RWPE1 (cell line): ENCODE measurements at regions not wholly inside any gene's neighbourhood (a gene's known extent, or its start where the extent isn't known, plus 50 kb on each side); places are given as distances from the start of the nearest gene placed in this dataset.
A peak's percentile ranks its signal among the peaks of the same experiment; 100 is the strongest.
"Not testable (repeated sequence)": the region's sequence is repeated elsewhere in the genome, so short reads cannot be mapped to it uniquely, and the experiment has no call there.

Experiments
- CTCF ChIA-PET: fragments of 350-600 bp; sonication (Branson Sonifier 250); formaldehyde crosslinking; extraction: SDS; loops from one replicate; lab custom pipeline; 2021; lab: Yijun Ruan, JAX
- POLR2A ChIA-PET: fragments of 400-600 bp; formaldehyde crosslinking; extraction: SDS; loops from one replicate; lab custom pipeline; 2020; ENCODE audit warnings: antibody characterized with exemption; ENCODE audit not compliant: low non-redundant PET; lab: Yijun Ruan, JAX
- DNase-seq: peaks from one replicate; pipeline ENCODE4 v3.0.0; 2012; ENCODE audit warnings: low spot score
- H3K27ac ChIP-seq: fragments of 450-650 bp; 2 replicates; pipeline ENCODE4 v1.5.1; 2017
- TF ChIP-seq, protein P1 (sequence below): fragments of 450-650 bp; conservative IDR thresholded peaks from 2 replicates; pipeline ENCODE4 v1.5.1; 2017; ENCODE audit warnings: low read depth, mild to moderate bottlenecking

DNA sequence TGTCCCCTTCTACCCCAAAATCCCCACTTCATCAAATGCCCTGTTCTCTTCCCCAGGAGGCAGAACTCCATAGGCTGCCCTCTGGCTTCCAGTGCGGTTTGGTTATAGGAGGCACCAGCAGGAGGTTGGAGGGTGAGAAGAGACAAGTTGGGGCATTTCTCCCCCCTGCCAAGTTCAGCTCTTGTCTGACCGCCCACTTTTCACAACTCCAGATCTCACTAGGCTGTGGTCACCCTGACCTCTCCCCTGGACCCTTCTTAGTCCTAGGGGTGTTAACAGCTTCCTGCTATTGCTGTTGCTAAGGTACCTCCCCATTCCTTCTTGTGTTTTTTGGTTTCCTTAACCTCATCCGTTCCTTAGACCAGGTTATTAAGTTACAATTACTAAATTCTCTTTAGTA lies 95.1 kb downstream of the FOXD4L6 start:
- POLR2A ChIA-PET, H3K27ac ChIP-seq, DNase-seq, CTCF ChIA-PET: not testable (repeated sequence)

DNA sequence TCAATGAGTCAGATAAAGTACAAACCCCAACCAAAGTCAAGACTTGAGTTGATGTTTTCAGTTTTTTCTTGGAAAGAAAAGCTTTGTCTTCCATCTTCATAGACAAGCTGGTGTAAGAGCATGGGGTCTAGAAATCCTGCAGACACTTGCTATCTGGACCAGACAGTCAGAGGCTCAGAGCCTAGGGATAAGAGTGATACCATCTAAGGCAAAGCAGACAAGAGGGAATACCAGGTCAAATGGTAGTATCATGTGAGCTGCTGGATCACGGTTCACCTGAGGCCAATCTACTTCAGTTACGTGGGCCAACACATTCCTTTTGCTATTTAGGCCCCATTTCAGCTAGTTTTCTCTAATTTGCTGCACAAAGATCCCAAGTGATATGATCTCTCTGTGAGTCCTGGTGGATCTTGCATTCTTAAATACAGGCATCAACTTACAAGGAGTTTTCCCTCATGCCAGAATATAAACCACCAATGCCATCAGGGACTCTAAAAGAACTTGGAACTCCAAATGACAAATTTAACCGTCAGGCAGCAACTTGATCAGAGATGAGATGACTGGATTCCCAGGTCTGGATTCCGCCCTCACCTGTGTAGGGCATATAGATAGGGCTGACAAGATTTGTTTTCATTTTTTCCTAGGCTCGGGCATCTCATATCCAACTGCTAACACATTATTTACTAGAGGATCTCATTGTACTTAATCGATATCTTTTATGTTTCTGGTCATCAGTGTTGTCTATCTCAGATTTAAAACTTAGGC lies 101.4 kb downstream of the FOXD4L6 start:
- POLR2A ChIA-PET, CTCF ChIA-PET, DNase-seq, H3K27ac ChIP-seq: not testable (repeated sequence)

DNA sequence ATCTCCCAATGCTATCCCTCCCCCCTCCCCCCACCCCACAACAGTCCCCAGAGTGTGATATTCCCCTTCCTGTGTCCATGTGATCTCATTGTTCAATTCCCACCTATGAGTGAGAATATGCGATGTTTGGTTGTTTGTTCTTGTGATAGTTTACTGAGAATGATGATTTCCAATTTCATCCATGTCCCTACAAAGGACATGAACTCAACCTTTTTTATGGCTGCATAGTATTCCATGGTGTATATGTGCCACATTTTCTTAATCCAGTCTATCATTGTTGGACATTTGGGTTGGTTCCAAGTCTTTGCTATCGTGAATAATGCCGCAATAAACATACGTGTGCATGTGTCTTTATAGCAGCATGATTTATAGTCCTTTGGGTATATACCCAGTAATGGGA lies 106.1 kb downstream of the FOXD4L6 start:
- DNase-seq, POLR2A ChIA-PET, CTCF ChIA-PET, H3K27ac ChIP-seq: not testable (repeated sequence)

DNA sequence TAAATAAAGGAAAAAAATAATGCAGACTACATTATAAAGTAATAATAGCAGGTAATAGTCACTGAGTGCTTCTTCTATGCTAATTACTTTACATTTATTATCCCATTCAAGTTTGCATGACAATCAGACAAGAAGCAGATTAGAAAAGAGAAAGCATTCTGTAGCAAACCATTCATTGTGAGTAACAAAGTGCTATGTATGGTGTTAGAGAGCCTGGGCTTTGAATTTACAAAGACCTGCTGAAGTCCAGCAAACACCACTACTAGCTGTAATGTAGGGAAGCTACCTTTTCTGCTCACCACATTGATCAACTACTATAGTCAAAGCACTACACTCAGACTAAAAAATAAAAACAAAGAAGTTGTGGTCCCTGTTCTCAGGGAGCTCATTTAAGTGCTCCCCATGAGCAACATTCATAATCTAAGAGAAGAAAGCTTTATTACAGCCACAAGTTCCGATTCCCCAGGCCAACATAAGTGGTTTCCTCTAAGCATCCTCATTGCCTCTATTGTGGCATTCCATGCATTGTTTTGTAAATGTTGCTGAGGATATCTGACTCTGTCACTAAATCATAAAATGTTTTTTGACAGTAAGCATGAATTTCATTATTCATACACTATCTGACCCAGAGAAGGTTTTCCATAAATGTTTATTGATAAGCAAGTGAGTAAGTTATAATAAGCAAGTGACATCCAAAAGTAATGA lies 108.5 kb downstream of the FOXD4L6 start:
- CTCF ChIA-PET, H3K27ac ChIP-seq, DNase-seq, POLR2A ChIA-PET: not testable (repeated sequence)

DNA sequence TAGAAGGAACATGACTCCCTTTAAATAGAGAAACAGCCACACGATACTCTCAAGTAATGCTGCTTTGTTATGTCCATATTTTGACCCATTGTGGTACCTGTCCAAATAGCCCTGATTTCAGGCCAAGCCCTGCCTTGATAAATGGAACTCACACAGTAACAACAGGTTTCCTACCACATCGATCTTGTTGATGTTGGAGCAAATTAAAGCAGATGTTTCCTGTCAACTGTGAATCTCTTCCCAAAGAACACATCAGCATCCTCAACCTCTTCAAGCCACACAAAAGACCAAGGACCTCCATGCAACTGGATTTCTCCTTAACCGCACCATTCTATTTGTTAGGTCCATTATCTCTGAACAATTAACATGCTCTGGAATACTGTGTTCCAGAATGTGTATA lies 109.5 kb downstream of the FOXD4L6 start:
- POLR2A ChIA-PET, CTCF ChIA-PET, H3K27ac ChIP-seq, DNase-seq: not testable (repeated sequence)

DNA sequence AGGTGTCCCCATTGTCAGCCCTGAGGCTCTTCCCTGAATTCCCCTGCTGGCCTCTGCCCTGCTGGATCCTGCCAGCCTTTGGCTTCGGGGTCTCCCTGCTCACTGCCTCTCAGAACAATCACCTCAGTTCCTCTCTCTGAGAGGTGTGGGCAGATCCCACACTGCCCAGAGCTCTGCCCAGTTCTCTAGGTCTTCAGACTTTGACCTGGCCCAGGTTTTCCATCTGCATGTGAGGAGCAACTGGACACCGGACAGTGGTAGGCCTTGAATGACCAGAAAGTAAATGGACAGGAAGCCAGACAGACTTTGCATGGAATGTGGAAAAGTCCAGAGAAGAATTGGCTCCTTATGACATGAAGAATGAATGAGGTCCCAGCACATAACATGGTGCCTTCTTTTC lies 111.8 kb downstream of the FOXD4L6 start:
- DNase-seq, CTCF ChIA-PET, H3K27ac ChIP-seq, POLR2A ChIA-PET: not testable (repeated sequence)

DNA sequence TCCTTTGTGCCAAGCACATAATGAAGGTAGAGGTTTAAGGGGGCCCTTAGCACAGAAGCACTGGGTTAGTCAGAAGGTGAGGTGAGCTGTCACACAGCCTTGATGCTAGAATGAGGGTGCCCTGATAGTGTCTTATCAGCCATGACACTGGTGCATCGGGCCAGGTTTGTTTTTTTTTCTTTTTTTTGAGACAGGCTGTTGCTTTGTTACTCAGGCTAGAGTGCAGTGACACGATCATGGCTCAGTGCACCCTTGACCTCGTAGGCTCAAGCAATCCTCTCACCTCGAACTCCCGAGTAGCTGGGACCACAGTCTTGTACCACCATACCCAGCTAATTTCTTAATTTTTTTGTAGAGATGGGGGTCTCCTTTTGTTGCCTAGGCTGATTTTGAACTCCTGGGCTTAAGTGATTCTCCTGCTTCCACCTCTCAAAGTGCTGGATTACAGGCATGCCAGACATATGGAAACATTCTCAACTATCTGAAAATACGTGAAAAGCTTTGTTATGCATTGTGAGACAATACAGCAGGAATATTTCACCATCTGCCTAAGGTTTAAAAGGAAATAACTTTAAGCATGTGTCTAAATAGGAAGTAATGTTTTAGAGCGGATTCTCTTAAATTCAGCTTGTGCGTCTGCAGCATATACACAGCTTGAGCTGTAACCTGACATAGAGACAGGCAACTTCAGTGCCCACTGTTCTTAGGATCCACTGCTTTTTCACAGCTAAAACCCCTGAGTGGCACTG lies 128.4 kb downstream of the FOXD4L6 start:
- POLR2A ChIA-PET, DNase-seq, CTCF ChIA-PET, H3K27ac ChIP-seq: not testable (repeated sequence)

DNA sequence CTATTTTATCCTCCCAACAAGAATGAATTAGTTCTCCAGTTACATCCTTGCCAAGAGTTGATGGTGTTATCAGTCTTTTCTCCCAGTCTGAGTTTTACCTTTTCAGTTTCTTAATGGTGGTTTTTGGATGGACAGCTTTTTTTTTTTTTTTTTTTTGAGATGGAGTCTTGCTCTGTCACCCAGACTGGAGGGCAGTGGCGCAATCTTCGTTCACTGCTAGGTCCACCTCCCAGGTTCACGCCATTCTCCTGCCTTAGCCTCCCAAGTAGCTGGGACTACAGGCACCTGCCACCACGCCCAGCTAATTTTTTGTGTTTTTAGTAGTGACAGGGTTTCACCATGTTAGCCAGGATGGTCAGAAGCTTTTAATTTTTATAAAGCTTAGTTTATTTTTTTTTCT lies 133.0 kb downstream of the FOXD4L6 start:
- DNase-seq, CTCF ChIA-PET, POLR2A ChIA-PET, H3K27ac ChIP-seq: not testable (repeated sequence)

DNA sequence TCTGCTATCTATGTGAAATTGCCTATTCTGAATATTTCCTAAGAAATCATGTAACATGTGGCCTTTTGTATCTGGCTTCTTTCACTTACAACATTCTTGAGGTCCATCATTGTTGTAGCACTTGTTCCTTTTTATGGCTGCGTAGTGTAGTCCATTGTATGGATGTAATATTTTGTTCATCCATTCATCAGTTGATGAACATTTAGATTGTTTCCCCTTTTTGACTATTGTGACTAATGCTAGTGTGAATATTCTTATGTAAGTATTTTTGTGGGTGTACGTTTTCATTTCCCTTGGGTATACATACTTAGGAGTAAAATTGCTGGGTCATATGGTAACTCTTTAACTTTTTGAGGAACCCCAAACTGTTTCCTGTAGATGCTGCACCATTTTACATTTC lies 134.6 kb downstream of the FOXD4L6 start:
- CTCF ChIA-PET, DNase-seq, H3K27ac ChIP-seq, POLR2A ChIA-PET: not testable (repeated sequence)

DNA sequence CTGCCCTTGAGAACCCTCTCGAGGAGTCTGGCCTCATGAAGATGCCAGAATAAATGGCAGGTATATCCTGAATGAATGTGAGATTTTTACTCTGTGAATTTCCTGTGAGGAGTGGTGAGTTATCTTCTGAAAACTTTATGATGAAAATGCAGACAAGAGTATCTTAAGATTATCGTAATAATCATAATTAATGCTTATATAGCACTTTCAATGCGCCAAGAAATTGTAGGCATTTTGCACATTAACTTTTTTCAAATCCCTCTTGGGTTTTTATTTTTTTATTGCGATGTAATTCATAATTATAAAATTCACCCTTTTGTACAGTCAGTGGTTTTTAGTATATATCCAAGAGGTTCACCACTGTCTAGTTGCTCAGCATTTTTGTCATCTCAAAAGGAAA lies 135.1 kb downstream of the FOXD4L6 start:
- DNase-seq, H3K27ac ChIP-seq, POLR2A ChIA-PET, CTCF ChIA-PET: not testable (repeated sequence)

DNA sequence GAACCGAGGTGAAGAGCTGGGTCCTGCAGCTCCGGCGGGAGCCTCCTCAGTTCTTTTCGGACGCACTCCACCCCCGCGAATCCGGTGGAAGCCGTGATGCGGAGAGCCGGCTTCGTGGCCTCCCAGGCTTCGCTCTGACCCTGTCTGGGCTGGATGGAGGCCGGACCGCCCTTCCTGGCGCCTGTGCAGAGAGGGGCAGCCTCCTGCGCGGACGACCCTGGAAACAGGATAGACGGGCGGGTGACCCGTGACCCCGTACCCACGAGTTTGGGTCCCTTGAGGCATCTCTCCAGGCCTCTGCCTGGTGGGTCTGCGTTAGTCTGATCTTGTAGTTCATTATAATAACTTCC lies 136.0 kb downstream of the FOXD4L6 start:
- POLR2A ChIA-PET, DNase-seq, CTCF ChIA-PET: not testable (repeated sequence)
- peak overlapping the region; percentile 89 for H3K27ac ChIP-seq

DNA sequence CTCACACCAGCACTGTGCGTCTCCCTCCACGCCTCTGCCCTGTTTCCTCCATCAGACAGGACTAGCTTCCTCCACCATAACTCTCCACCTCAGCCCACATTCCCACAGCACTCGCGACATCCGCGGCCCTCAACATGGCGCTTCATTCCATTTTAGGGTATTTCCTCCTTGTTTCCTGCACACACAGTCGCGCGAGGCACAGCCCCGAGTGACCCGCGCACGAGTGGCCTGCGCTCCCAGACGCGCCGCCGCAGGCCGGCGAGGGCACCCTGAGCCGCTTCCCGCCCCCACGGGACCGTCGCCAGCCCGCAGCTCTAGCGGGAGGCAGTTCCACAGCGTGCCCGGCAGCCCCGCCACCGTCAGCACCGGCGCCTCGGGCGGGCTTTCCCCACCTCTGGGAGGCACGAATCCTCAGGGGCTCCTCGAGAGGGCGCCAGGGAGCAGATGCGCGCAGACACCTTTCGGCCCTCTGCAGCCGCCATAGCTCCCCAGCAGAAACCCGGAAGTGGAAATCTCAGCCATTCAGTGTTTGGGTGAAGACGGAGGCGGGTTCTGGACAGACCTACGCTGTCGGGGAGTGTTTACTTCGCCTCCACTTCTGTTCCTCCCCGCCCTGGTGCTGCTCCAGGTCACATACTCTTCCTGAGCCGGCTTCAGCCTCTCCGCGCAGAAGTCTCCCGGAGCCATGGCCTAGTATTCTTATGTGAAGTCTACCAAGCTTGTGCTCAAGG lies 136.6 kb downstream of the FOXD4L6 start:
- POLR2A ChIA-PET, CTCF ChIA-PET: not testable (repeated sequence)
- peak; percentile 76 for DNase-seq
- peak overlapping the region; percentile 89 for H3K27ac ChIP-seq
- TF ChIP-seq, protein P1, sequence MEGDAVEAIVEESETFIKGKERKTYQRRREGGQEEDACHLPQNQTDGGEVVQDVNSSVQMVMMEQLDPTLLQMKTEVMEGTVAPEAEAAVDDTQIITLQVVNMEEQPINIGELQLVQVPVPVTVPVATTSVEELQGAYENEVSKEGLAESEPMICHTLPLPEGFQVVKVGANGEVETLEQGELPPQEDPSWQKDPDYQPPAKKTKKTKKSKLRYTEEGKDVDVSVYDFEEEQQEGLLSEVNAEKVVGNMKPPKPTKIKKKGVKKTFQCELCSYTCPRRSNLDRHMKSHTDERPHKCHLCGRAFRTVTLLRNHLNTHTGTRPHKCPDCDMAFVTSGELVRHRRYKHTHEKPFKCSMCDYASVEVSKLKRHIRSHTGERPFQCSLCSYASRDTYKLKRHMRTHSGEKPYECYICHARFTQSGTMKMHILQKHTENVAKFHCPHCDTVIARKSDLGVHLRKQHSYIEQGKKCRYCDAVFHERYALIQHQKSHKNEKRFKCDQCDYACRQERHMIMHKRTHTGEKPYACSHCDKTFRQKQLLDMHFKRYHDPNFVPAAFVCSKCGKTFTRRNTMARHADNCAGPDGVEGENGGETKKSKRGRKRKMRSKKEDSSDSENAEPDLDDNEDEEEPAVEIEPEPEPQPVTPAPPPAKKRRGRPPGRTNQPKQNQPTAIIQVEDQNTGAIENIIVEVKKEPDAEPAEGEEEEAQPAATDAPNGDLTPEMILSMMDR = peak; percentile 73

DNA sequence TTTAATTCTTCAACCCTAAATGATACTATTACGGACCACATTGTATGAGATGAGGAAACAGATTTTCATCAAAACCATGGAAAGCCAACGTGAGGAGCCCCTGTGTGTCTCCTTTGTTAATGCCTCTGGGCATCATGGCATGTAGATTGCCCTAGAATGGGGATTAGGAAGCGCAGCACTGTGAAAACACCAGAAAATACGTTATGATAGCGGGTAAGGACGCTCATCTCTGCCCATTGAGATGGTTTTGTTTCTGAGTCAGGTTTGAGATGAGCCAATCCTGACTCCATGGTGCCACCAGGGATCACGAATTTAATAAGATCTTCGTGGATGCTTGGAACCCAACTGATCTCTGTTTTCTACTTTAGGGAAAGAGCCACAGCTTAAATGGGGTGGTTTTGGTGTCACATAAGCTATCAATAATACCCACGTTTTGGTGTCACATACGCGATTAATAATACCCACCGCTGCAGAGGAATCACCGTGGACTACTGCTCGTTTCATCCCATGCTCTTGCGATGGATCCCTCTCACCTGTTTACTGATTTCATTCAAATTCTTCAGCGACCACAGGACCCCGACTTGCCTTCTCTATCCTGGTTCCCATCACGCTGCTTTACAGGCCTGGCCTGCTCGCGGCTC lies 137.3 kb downstream of the FOXD4L6 start:
- DNase-seq, POLR2A ChIA-PET: not testable (repeated sequence)

DNA sequence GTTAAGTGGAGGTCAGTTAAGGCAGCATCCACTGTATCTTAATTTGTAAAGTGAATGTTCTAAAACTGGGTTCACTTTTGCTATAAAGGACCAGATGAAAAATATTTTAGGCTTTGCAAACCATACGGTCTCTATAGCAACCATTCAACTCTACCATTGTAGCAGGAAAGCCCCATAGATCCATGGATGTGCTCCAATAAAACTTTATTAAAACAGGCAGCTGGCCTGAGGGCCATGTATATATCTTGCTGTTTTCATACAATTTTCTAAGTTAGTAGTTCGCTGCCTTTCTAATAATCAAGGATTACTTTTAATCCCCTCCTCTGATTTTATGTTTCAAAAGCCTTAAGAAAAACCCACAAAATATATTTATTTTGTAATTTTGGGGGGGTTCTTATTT lies 142.1 kb downstream of the FOXD4L6 start:
- POLR2A ChIA-PET, H3K27ac ChIP-seq, CTCF ChIA-PET, DNase-seq: not testable (repeated sequence)

More for the DNA sequence above, 137.3 kb downstream of the FOXD4L6 start:
- CTCF ChIA-PET = not testable (repeated sequence)
- peak overlapping the region; percentile 89 for H3K27ac ChIP-seq

DNA sequence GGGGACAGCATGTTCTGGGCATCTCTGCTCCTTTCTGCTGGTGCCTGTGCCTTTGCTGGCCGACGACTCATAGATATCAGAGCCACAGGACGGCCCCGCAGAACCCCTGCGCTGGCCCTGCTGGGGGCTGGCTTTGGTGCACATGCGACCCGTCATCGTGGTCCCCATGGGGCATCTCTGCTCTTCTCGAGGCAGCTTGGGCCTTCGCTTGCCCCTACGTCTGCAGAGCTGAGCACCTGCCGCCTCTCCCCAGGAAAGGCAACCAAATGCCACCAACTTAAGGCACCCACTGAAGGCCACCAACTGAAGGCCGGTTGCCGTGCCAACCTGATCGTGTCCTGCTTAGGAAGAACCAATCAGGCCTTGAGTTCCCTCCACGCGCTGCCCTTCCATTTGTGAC lies 153.1 kb downstream of the FOXD4L6 start:
- CTCF ChIA-PET, POLR2A ChIA-PET, DNase-seq, H3K27ac ChIP-seq: not testable (repeated sequence)
